ENCODE measurements at regions not wholly inside any gene's neighbourhood (a gene's known extent, or its start where the extent isn't known, plus 50 kb on each side); places are given as distances from the start of the nearest gene placed in this dataset.
"Not testable (repeated sequence)": the region's sequence is repeated elsewhere in the genome, so short reads cannot be mapped to it uniquely, and the experiment has no call there.

GRCh38 chr1:58950897-58951296 is 167.1 kb upstream of the JUN start:
- TF ChIP-seq EP300 (IDR thresholded peaks at IDR 0.05) (no peak), POLR2A (IDR thresholded peaks at IDR 0.05) (no peak), CTCF (IDR thresholded peaks at IDR 0.05) (no peak)
- Histone ChIP-seq H3K36me3 (no peaks in the 10 kb centered on the region), H3K9me3 (no peaks in the 10 kb centered on the region), H3K27ac (no peak overlapping the region), H3K4me1 (no peaks in the 10 kb centered on the region), H3K4me3 (no peak overlapping the region), H3K27me3 (no peaks in the 10 kb centered on the region)
- WGBS, 2 donors, result 94 to 96% methylated on average over 7 of the region's 7 CpGs
- no peak for DNase-seq (ENCODE audit: low spot score in 2 of 2)

- 95 to 97% methylated on average over 1 of the region's 1 CpG for whole genome bisulfite sequencing, 2 donors
- not testable (repeated sequence) for DNase-seq (ENCODE audit: low spot score in 2 of 2)
These were observed 170.1 kb upstream of the JUN start for GRCh38 chr1:58953951-58954350.

GRCh38 chr1:58963287-58963686 is 179.4 kb upstream of the JUN start:
- not testable (repeated sequence) for H3K27me3 ChIP-seq; H3K4me3 ChIP-seq; H3K9me3 ChIP-seq; DNase-seq (ENCODE audit: low spot score in 2 of 2); H3K36me3 ChIP-seq; H3K27ac ChIP-seq
- H3K4me1 ChIP-seq, result peaks cover 0 to 16% (median 5%) of the 10 kb centered on the region in 4 donors
- WGBS, 2 donors, result 85 to 94% methylated on average over 2 of the region's 2 CpGs

More at GRCh38 chr1:58953951-58954350, 170.1 kb upstream of the JUN start:
- not testable (repeated sequence) for H3K27ac ChIP-seq, H3K27me3 ChIP-seq, H3K36me3 ChIP-seq, H3K4me3 ChIP-seq, H3K9me3 ChIP-seq, H3K4me1 ChIP-seq

GRCh38 chr1:58964428-58964827 is 180.6 kb upstream of the JUN start:
- 90 to 93% methylated on average over 2 of the region's 2 CpGs for WGBS, 2 donors
- no peak overlapping the region for H3K4me3 ChIP-seq

GRCh38 chr1:58964880-58965279 is 181.0 kb upstream of the JUN start:
- DNase-seq (ENCODE audit: low spot score in 2 of 2), result peak in 1 of 2 donors; percentile 19
- Histone ChIP-seq H3K9me3 (no peaks in the 10 kb centered on the region), H3K36me3 (no peaks in the 10 kb centered on the region), H3K4me1 (peaks cover 0 to 25% (median 12%) of the 10 kb centered on the region in 4 donors), H3K27ac (no peak overlapping the region), H3K4me3 (no peak overlapping the region), H3K27me3 (no peaks in the 10 kb centered on the region)
- WGBS, 2 donors, result 74 to 89% methylated on average over 1 of the region's 1 CpG
- peak in 1 of 2 donors; percentile 37 for TF ChIP-seq EP300 (IDR thresholded peaks at IDR 0.05)
- TF ChIP-seq CTCF (IDR thresholded peaks at IDR 0.05), result no peak

More at GRCh38 chr1:58964428-58964827, 180.6 kb upstream of the JUN start:
- H3K27me3 ChIP-seq, result no peaks in the 10 kb centered on the region
- TF ChIP-seq CTCF (IDR thresholded peaks at IDR 0.05), result no peak
- TF ChIP-seq POLR2A (IDR thresholded peaks at IDR 0.05), result no peak
- TF ChIP-seq EP300 (IDR thresholded peaks at IDR 0.05), result no peak
- no peak overlapping the region for H3K27ac ChIP-seq
- H3K36me3 ChIP-seq, result no peaks in the 10 kb centered on the region
- no peaks in the 10 kb centered on the region for H3K9me3 ChIP-seq
- H3K4me1 ChIP-seq, result peaks cover 0 to 25% (median 12%) of the 10 kb centered on the region in 4 donors
- no peak for DNase-seq (ENCODE audit: low spot score in 2 of 2)

GRCh38 chr1:58966103-58966916 is 182.5 kb upstream of the JUN start:
- peak overlapping the region in 1 of 4 donors; percentile 12 for H3K27ac ChIP-seq
- DNase-seq (ENCODE audit: low spot score in 2 of 2), result no peak
- H3K36me3 ChIP-seq, result no peaks in the 10 kb centered on the region
- WGBS, 2 donors, result 83 to 88% methylated on average over 6 of the region's 6 CpGs
- TF ChIP-seq POLR2A (IDR thresholded peaks at IDR 0.05), result no peak
- H3K4me3 ChIP-seq, result no peak overlapping the region
- no peaks in the 10 kb centered on the region for H3K27me3 ChIP-seq
- peaks cover 0 to 25% (median 12%) of the 10 kb centered on the region in 4 donors for H3K4me1 ChIP-seq
- no peaks in the 10 kb centered on the region for H3K9me3 ChIP-seq

All from tibial nerve (tissue), 4 donors.